MCF 10A (cell line): ENCODE measurements at regions not wholly inside any gene's neighbourhood (a gene's known extent, or its start where the extent isn't known, plus 50 kb on each side); places are given as distances from the start of the nearest gene placed in this dataset.

ENCODE experiments used
- BruUV-seq: library from RNA; stranded (reverse); fragments of 400-500 nt; replicated peaks from 2 replicates; lab custom pipeline; 2021; lab: Mats Ljungman, UMichigan
- CTCF ChIA-PET: fragments of 300-600 bp; sonication (Branson Sonifier 250); formaldehyde crosslinking; extraction: SDS; loops from one replicate; lab custom pipeline; 2021; ENCODE audit warnings: antibody characterized with exemption, inconsistent platforms; lab: Yijun Ruan, JAX
- POLR2A ChIA-PET: fragments of 300-600, 350-650 bp; sonication (Branson Sonifier 250); formaldehyde crosslinking; extraction: SDS; loops from one replicate; lab custom pipeline; 2020; ENCODE audit warnings: antibody characterized with exemption, inconsistent platforms; lab: Yijun Ruan, JAX
- DNase-seq: peaks from one replicate; pipeline ENCODE4 v3.0.0-alpha.2; 2018; ENCODE audit not compliant: unreplicated experiment
- H3K27ac Mint-ChIP-seq: one replicate; pipeline ENCODE4 v1.8.0; 2022; ENCODE audit warnings: mild to moderate bottlenecking, low read depth, mixed read lengths; ENCODE audit not compliant: unreplicated experiment
- H3K27me3 Mint-ChIP-seq: one replicate; pipeline ENCODE4 v1.8.0; 2022; ENCODE audit warnings: mixed read lengths; ENCODE audit not compliant: insufficient read depth, unreplicated experiment
- H3K36me3 Mint-ChIP-seq: one replicate; pipeline ENCODE4 v1.8.0; 2022; ENCODE audit warnings: mild to moderate bottlenecking, moderate library complexity, mixed read lengths; ENCODE audit not compliant: insufficient read depth, unreplicated experiment
- H3K4me1 Mint-ChIP-seq: one replicate; pipeline ENCODE4 v1.8.0; 2022; ENCODE audit warnings: mixed read lengths; ENCODE audit not compliant: insufficient read depth, unreplicated experiment
- H3K4me3 Mint-ChIP-seq: one replicate; pipeline ENCODE4 v1.8.0; 2022; ENCODE audit warnings: mild to moderate bottlenecking, moderate library complexity, mixed read lengths; ENCODE audit not compliant: unreplicated experiment
- H3K9me3 Mint-ChIP-seq: one replicate; pipeline ENCODE4 v1.8.0; 2022; ENCODE audit warnings: mixed read lengths; ENCODE audit not compliant: unreplicated experiment
- CTCF ChIP-seq: fragments of 200-600 bp; IDR thresholded peaks from one replicate; pipeline ENCODE4 v1.8.0; 2022; ENCODE audit warnings: antibody characterized with exemption, mild to moderate bottlenecking; ENCODE audit not compliant: unreplicated experiment
- intact Hi-C: fragments of 100-400 bp; cut with micrococcal nuclease; formaldehyde crosslinking; loops from 2 replicates; pipeline ENCODE4 v1.14.1; 2022

GRCh38 chr16:6861815-6862477 is 470.7 kb upstream of the RBFOX1 start:
- no TSS peak for BruUV-seq
- no peaks in the 10 kb centered on the region for H3K4me1 Mint-ChIP-seq
- ChIA-PET CTCF (interaction anchor here (0.6 to 0.7 kb wide), 2 partner anchors 12 to 79 kb away, joined by 3 to 4 read pairs; no protein-coding TSS in a partner anchor), POLR2A (no interaction called here)
- TF ChIP-seq CTCF, result no peak
- H3K9me3 Mint-ChIP-seq, result peaks cover 31% of the 10 kb centered on the region
- intact Hi-C loops, result no loop called here
- no peak overlapping the region for H3K4me3 Mint-ChIP-seq
- H3K27me3 Mint-ChIP-seq, result no peaks in the 10 kb centered on the region
- no peak overlapping the region for H3K27ac Mint-ChIP-seq
- peaks cover under 1% of the 10 kb centered on the region for H3K36me3 Mint-ChIP-seq
- no peak for DNase-seq

GRCh38 chr16:6861135-6861814 is 471.4 kb upstream of the RBFOX1 start:
- intact Hi-C loops, result no loop called here
- no peak overlapping the region for H3K27ac Mint-ChIP-seq
- H3K9me3 Mint-ChIP-seq, result peaks cover 38% of the 10 kb centered on the region
- H3K36me3 Mint-ChIP-seq, result peaks cover 7% of the 10 kb centered on the region
- CTCF ChIA-PET, result interaction anchor here (0.6 kb wide), 1 partner anchor 79 kb away, joined by 4 read pairs; no protein-coding TSS in a partner anchor
- no peak for TF ChIP-seq CTCF
- BruUV-seq, result no TSS peak
- H3K27me3 Mint-ChIP-seq, result no peaks in the 10 kb centered on the region
- H3K4me3 Mint-ChIP-seq, result no peak overlapping the region
- DNase-seq, result no peak
- POLR2A ChIA-PET, result no interaction called here
- no peaks in the 10 kb centered on the region for H3K4me1 Mint-ChIP-seq

- POLR2A ChIA-PET, result no interaction called here
- Mint-ChIP-seq H3K36me3 (peaks cover 7% of the 10 kb centered on the region), H3K4me1 (no peaks in the 10 kb centered on the region), H3K4me3 (no peak overlapping the region), H3K27me3 (no peaks in the 10 kb centered on the region), H3K27ac (no peak overlapping the region), H3K9me3 (peaks cover 32% of the 10 kb centered on the region)
- no TSS peak for BruUV-seq
- no peak for TF ChIP-seq CTCF
- CTCF ChIA-PET, result no interaction called here
- no peak for DNase-seq
- intact Hi-C loops, result no loop called here
These were observed 475.1 kb upstream of the RBFOX1 start for GRCh38 chr16:6857575-6857974.

GRCh38 chr16:6856578-6856977 is 476.1 kb upstream of the RBFOX1 start:
- intact Hi-C loops, result no loop called here
- Mint-ChIP-seq H3K9me3 (peaks cover 32% of the 10 kb centered on the region), H3K4me1 (no peaks in the 10 kb centered on the region), H3K27me3 (no peaks in the 10 kb centered on the region), H3K4me3 (no peak overlapping the region), H3K36me3 (peaks cover 7% of the 10 kb centered on the region), H3K27ac (no peak overlapping the region)
- no TSS peak for BruUV-seq
- DNase-seq, result no peak
- POLR2A ChIA-PET, result no interaction called here
- CTCF ChIA-PET, result no interaction called here
- no peak for TF ChIP-seq CTCF
